GM12874 (cell line): ENCODE measurements at regions not wholly inside any gene's neighbourhood (a gene's known extent, or its start where the extent isn't known, plus 50 kb on each side); places are given as distances from the start of the nearest gene placed in this dataset.

Experiments
- CTCF ChIP-seq: IDR thresholded peaks from 2 replicates; pipeline ENCODE4 v1.5.1; 2011; ENCODE audit warnings: low read depth, mild to moderate bottlenecking, control low read depth, low read length, moderate library complexity; ENCODE audit not compliant: insufficient read depth

GRCh38 chr12:126776026-126776655, 1490.8 kb upstream of the TMEM132C start:
- no peak for TF ChIP-seq CTCF

GRCh38 chr12:126780343-126780742, 1486.6 kb upstream of the TMEM132C start:
- no peak for TF ChIP-seq CTCF

GRCh38 chr12:126781593-126781992, 1485.4 kb upstream of the TMEM132C start:
- TF ChIP-seq CTCF: no peak

- TF ChIP-seq CTCF: no peak
Measured at GRCh38 chr12:126782083-126782482, 1484.9 kb upstream of the TMEM132C start.

- peak; percentile 9; the same call in 1 of the 2 replicates for TF ChIP-seq CTCF
Measured at GRCh38 chr12:126784328-126784921, 1482.5 kb upstream of the TMEM132C start.

- no peak for TF ChIP-seq CTCF
Measured at GRCh38 chr12:126789963-126790362, 1477.0 kb upstream of the TMEM132C start.

GRCh38 chr12:126791122-126791521, 1475.8 kb upstream of the TMEM132C start:
- no peak for TF ChIP-seq CTCF
